SKM-1 (cell line): ENCODE measurements at regions not wholly inside any gene's neighbourhood (a gene's known extent, or its start where the extent isn't known, plus 50 kb on each side); places are given as distances from the start of the nearest gene placed in this dataset.
"Not testable (repeated sequence)": the region's sequence is repeated elsewhere in the genome, so short reads cannot be mapped to it uniquely, and the experiment has no call there.

ENCODE experiments used
- DNase-seq: peaks from one replicate; lab custom pipeline; 2025; ENCODE audit not compliant: unreplicated experiment; lab: John Stamatoyannopoulos, UW

- DNase-seq: no peak
Observed at GRCh38 chr6:120852293-120852849, 481.9 kb downstream of the TBC1D32 start.

- DNase-seq: no peak
Observed at GRCh38 chr6:120826253-120826652, 508.0 kb downstream of the TBC1D32 start.

DNA sequence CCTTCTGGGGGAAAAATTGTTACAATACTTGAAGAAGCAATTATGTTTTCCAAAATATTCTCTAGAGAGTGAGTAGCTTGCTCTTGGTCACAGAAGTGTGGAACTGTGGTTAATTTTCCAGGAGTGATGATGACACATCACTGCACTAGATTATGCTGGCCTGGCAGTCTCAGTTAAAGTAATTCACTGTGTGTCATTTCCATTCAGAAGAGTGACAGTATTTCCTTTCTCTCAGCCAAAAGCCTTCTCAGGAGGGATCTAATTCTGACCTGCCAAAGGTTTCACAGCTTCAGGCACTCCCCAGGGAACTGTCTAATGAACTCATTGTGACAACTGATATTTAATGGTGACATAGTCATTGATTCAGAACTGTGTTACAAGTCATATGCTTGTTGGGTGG is 517.5 kb downstream of the TBC1D32 start:
- DNase-seq: no peak

DNA sequence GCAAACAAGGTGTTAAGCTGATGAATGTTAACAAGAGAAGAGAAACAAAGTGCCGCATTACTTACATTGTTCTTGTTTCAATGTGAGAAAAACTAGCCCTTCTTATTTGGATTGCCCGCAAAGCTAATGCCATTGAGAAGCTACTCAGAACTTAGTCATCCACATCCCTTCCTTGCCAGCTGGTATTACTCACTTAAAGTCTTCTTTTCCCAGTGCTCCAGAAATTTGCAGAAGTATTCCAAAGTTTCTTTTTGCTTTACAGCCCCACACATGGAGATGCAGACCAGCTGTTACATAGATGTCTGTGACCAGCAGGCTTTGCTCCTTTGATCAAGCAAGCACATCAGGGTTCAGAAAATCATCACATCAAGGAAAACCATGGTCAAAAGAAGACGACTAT is 529.0 kb downstream of the TBC1D32 start:
- no peak for DNase-seq

DNA sequence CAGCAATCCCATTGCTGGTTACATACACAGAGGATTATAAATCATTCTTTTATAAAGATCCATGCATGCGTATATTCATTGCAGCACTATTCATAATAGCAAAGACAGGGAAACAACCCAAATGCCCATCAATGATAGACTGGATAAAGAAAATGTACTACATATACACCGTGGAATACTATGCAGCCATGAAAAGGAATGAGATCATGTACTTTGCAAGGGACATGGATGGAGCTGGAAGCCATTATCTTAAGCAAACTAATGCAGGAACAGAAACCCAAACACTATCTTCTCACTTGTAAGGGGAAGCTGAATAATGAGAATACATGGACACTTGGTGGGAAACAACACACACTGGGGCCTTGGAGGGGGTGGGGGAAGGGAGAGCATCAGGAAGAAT is 529.7 kb downstream of the TBC1D32 start:
- DNase-seq: no peak

DNA sequence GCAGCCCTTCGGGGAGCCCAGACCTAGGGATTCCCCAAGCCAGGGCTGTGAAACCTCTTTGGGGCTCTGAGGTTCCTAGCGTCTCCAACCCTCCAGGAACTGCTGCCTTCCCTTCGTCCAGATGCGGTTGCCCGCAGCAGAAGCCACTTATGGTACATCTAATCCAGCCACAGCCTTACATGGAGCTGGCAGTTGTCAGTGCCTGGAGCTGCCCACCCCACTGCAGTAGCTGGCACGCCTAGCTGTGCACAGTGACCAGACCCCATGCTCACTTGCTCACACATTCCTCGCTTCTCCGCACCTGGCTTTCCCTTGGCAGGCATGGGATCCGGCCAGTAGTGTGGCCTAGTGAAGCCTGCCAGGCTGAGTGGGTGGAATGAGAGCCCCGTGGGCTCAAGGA is 547.6 kb downstream of the TBC1D32 start:
- DNase-seq: no peak

- DNase-seq: no peak
Observed at GRCh38 chr6:120786256-120786655, 548.0 kb downstream of the TBC1D32 start.

DNA sequence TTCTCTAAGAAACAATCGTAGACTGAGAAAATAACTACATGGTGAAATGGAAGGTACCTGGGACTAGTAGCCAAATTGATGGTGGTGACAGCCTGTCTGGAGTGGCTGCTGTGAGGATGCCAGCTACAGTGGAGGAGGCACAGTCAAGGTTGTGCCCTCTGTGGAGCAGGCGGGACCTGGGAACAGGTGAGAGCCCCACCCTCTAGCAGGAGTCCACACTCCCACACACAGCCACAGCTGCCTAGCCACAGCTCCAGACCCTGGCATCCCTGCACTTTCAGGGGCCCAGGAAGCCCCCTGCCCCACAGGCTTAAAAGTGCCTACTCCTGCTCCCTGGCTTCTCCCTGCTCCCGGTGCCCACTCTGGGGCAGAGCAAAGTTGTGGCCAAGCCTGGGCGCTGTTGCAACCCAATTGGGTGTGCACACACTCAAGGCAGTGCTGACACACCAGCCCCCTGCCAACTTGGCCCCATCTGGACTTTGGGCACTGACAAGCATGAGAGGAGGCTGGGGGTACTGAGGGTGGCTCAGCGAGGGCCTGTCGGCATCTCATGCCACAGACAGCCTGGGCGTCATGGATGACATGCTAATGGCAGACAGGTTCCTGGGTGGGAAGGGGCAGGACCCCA is 548.7 kb downstream of the TBC1D32 start:
- no peak for DNase-seq

- no peak for DNase-seq
Observed at GRCh38 chr6:120779441-120779840, 554.8 kb downstream of the TBC1D32 start.

- no peak for DNase-seq
Observed at GRCh38 chr6:120775698-120776097, 558.6 kb downstream of the TBC1D32 start.

- DNase-seq: no peak
Observed at GRCh38 chr6:120774275-120774674, 560.0 kb downstream of the TBC1D32 start.

GRCh38 chr6:120771019-120771418 is 563.3 kb downstream of the TBC1D32 start:
- DNase-seq: no peak

DNA sequence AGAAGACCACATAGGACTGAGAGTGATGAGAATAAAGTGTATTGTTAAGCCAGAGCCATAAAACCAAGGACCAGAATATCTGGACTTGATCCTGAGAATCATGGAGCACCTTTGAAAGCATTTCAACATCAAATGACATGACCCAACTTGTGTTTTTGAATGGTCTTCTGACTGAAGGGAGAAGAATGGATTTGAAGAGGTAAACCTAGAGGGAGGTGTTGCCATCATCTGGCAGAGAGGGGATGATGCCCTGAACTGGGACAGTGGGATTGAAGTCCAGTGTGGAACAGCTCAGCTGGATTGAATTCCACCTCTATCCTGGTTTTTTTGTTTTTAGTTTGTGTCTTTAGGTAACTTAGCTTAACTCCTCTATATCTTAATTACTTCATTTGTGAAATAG is 570.0 kb downstream of the TBC1D32 start:
- no peak for DNase-seq

GRCh38 chr6:120759570-120759969 is 574.7 kb downstream of the TBC1D32 start:
- DNase-seq: no peak

- not testable (repeated sequence) for DNase-seq
Observed at GRCh38 chr6:120748574-120748973, 585.7 kb downstream of the TBC1D32 start.

- no peak for DNase-seq
Observed at GRCh38 chr6:120736740-120737139, 597.5 kb downstream of the TBC1D32 start.

DNA sequence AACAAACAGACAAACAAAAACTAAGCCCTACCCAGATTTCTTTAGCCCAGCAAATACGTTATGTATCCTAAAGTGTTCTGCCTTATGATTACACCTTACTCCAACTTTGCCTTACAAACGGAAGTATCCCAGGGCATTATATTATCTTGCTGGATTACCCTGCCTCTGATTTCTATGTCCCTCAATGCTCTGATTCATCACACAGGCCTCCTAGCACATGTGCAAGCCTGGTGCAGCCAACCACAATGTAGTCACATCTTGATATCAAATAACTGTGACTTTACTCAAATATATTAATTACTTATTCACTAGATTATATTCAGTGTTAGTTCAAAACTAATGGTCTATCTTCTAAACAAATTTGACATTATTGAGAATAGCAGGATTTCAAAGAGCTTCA is 598.6 kb downstream of the TBC1D32 start:
- no peak for DNase-seq

DNA sequence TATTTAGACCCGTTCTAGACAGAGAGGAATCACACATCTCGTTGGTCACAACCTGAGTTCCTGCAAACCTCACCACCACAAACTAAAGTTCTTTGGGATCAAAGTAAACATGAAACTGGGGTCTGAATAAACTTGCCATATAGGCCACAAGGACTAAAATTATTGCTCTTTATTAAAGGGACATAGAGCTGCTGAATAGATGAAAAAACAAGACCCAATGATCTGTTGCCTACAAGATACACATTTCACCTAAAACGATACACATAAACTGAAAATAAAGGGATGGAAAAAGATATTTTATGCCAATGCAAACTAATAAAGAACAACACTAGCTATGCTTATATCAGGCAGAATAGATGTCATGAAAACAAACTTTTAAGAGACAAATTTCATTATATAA is 623.0 kb downstream of the TBC1D32 start:
- no peak for DNase-seq

GRCh38 chr6:120700001-120700400 is 634.3 kb downstream of the TBC1D32 start:
- DNase-seq: no peak

GRCh38 chr6:120686492-120686891 is 647.8 kb downstream of the TBC1D32 start:
- DNase-seq: no peak

DNA sequence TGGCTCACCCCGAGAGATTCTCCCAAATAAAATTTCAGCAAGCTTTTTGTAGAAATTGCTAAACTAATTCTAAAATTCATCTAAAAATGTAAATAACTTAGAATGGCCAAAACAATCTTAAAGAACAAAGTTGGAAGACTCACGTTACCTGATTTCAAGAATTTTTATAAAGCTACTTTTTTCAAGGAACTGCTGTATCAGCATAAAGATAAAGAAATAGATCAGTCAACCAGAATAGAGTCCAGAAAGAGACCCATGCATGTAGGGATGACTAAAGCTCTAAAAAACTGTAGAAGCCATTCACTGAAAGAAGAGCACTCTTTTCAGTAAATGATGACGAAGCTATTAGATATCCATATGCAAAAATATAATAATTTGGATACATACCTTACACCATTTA is 652.1 kb downstream of the TBC1D32 start:
- no peak for DNase-seq

DNA sequence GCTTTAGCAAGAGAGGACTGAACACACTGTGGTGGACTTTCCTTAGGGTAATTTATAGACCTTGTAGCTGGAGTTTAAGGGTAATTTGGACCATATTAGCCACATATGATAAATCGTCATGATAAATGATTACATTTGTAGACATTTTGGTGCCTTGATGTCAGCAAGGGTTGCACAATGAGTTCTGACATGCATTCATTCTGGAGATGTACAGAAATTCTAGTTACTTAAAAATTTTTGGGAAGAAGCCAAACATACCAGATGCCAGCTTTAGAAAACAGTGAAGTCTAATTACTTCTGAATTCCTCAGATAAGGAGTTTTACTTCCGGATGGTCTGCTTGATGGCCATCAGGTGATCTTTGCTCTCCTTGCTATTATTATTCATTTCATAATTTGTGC is 653.1 kb downstream of the TBC1D32 start:
- DNase-seq: no peak

- no peak for DNase-seq
Observed at GRCh38 chr6:120675886-120676285, 658.4 kb downstream of the TBC1D32 start.
